ENCODE measurements at regions not wholly inside any gene's neighbourhood (a gene's known extent, or its start where the extent isn't known, plus 50 kb on each side); places are given as distances from the start of the nearest gene placed in this dataset.

- no peaks in the 10 kb centered on the region for H3K9me3 ChIP-seq
- TF ChIP-seq CTCF (IDR thresholded peaks at IDR 0.05), result no peak
- no peaks in the 10 kb centered on the region for H3K27me3 ChIP-seq
- H3K36me3 ChIP-seq, result no peaks in the 10 kb centered on the region
- peak overlapping the region; percentile 53 to 68 for H3K4me3 ChIP-seq
- intact Hi-C loops (cut with DNase I), result no loop called here
- peaks cover 0 to 4% of the 10 kb centered on the region in 2 donors for H3K4me1 ChIP-seq
- no peak overlapping the region for H3K27ac ChIP-seq
- DNase-seq (ENCODE audit: low spot score in 2 of 2), result no peak
Observed at GRCh38 chr4:176001151-176002006, 64.3 kb upstream of the WDR17 start.

- Histone ChIP-seq H3K27ac (no peak overlapping the region), H3K4me1 (peaks cover 0 to 4% of the 10 kb centered on the region in 2 donors), H3K4me3 (peak overlapping the region; percentile 53 to 68), H3K9me3 (no peaks in the 10 kb centered on the region), H3K27me3 (no peaks in the 10 kb centered on the region), H3K36me3 (no peaks in the 10 kb centered on the region)
- intact Hi-C loops (cut with DNase I), result no loop called here
- peak in 1 of 2 donors; percentile 67 for DNase-seq (ENCODE audit: low spot score in 2 of 2)
- no peak for TF ChIP-seq CTCF (IDR thresholded peaks at IDR 0.05)
Observed at GRCh38 chr4:176002007-176002613, 63.5 kb upstream of the WDR17 start.

GRCh38 chr4:176005766-176006165 lies 59.9 kb upstream of the WDR17 start:
- no peak for TF ChIP-seq CTCF (IDR thresholded peaks at IDR 0.05)
- no peaks in the 10 kb centered on the region for H3K36me3 ChIP-seq
- H3K4me3 ChIP-seq, result no peak overlapping the region
- no peaks in the 10 kb centered on the region for H3K27me3 ChIP-seq
- no peaks in the 10 kb centered on the region for H3K9me3 ChIP-seq
- no peak for DNase-seq (ENCODE audit: low spot score in 2 of 2)
- intact Hi-C loops (cut with DNase I), result no loop called here
- H3K4me1 ChIP-seq, result peaks cover 0 to 4% of the 10 kb centered on the region in 2 donors
- H3K27ac ChIP-seq, result no peak overlapping the region

GRCh38 chr4:176009254-176009653 lies 56.4 kb upstream of the WDR17 start:
- Histone ChIP-seq H3K9me3 (no peaks in the 10 kb centered on the region), H3K27ac (no peak overlapping the region), H3K36me3 (no peaks in the 10 kb centered on the region), H3K4me3 (no peak overlapping the region), H3K4me1 (no peaks in the 10 kb centered on the region), H3K27me3 (no peaks in the 10 kb centered on the region)
- DNase-seq (ENCODE audit: low spot score in 2 of 2), result no peak
- no peak for TF ChIP-seq CTCF (IDR thresholded peaks at IDR 0.05)
- intact Hi-C loops (cut with DNase I), result no loop called here

- no peak overlapping the region for H3K4me3 ChIP-seq
- H3K27me3 ChIP-seq, result no peaks in the 10 kb centered on the region
- no peak for DNase-seq (ENCODE audit: low spot score in 2 of 2)
- TF ChIP-seq CTCF (IDR thresholded peaks at IDR 0.05), result no peak
- no peaks in the 10 kb centered on the region for H3K36me3 ChIP-seq
- no peak overlapping the region for H3K27ac ChIP-seq
- no peaks in the 10 kb centered on the region for H3K4me1 ChIP-seq
- intact Hi-C loops (cut with DNase I), result no loop called here
- H3K9me3 ChIP-seq, result no peaks in the 10 kb centered on the region
Observed at GRCh38 chr4:176011529-176011928, 54.1 kb upstream of the WDR17 start.
